ENCODE measurements at regions not wholly inside any gene's neighbourhood (a gene's known extent, or its start where the extent isn't known, plus 50 kb on each side); places are given as distances from the start of the nearest gene placed in this dataset.

GRCh38 chr1:61533546-61533945, 191.4 kb downstream of the TM2D1 start:
- TF ChIP-seq CTCF (IDR thresholded peaks at IDR 0.05; ENCODE audit: control extremely low read depth in 1 of 3, insufficient read depth in 1 of 3, low read depth in 1 of 3, low read length in 3 of 3) (no peak), TCF12 (IDR thresholded peaks at IDR 0.05; ENCODE audit: low read depth, low read length) (no peak), EZH2 (IDR thresholded peaks at IDR 0.05; ENCODE audit: low read depth, low read length, severe bottlenecking) (no peak), SP1 (IDR thresholded peaks at IDR 0.05; ENCODE audit: low read depth, low read length) (no peak)
